WTC11 (cell line): ENCODE measurements at regions not wholly inside any gene's neighbourhood (a gene's known extent, or its start where the extent isn't known, plus 50 kb on each side); places are given as distances from the start of the nearest gene placed in this dataset.

ENCODE experiments used
- ATF1 ChIP-seq: sonication (generic); formaldehyde crosslinking; IDR thresholded peaks from 2 replicates; pipeline ENCODE4 v1.8.1; 2023; ENCODE audit warnings: mild to moderate bottlenecking, moderate library complexity, missing genetic modification reagents
- ATF2 ChIP-seq: sonication (generic); formaldehyde crosslinking; IDR thresholded peaks from 2 replicates; pipeline ENCODE4 v1.8.1; 2022; ENCODE audit warnings: low read depth, missing genetic modification reagents, borderline replicate concordance
- CREB1 ChIP-seq: sonication (generic); formaldehyde crosslinking; IDR thresholded peaks from 2 replicates; pipeline ENCODE4 v1.8.0; 2023; ENCODE audit warnings: mild to moderate bottlenecking, missing genetic modification reagents
- CTCF ChIP-seq: fragments of 200-600 bp; IDR thresholded peaks from 2 replicates; pipeline ENCODE4 v1.8.0; 2022; ENCODE audit warnings: antibody characterized with exemption
- KAT7 ChIP-seq: sonication (generic); formaldehyde crosslinking; IDR thresholded peaks from 2 replicates; pipeline ENCODE4 v1.8.1; 2023; ENCODE audit warnings: missing genetic modification reagents, mild to moderate bottlenecking, borderline replicate concordance
- MAX ChIP-seq: sonication (generic); formaldehyde crosslinking; IDR thresholded peaks from 2 replicates; pipeline ENCODE4 v1.8.0; 2022; ENCODE audit warnings: mild to moderate bottlenecking, missing genetic modification reagents
- TEAD4 ChIP-seq: sonication (generic); formaldehyde crosslinking; IDR thresholded peaks from 2 replicates; pipeline ENCODE4 v1.8.0; 2022; ENCODE audit warnings: mild to moderate bottlenecking, missing genetic modification reagents
- ZBTB43 ChIP-seq: sonication (generic); formaldehyde crosslinking; IDR thresholded peaks from 2 replicates; pipeline ENCODE4 v1.8.1; 2023; ENCODE audit warnings: mild to moderate bottlenecking, missing genetic modification reagents
- ZNF138 ChIP-seq: sonication (generic); formaldehyde crosslinking; conservative IDR thresholded peaks from 2 replicates; pipeline ENCODE4 v1.8.1; 2022; ENCODE audit warnings: mild to moderate bottlenecking, moderate library complexity, missing genetic modification reagents
- TF ChIP-seq, protein P1 (sequence below): sonication (generic); formaldehyde crosslinking; IDR thresholded peaks from 2 replicates; pipeline ENCODE4 v1.8.1; 2023; ENCODE audit warnings: mild to moderate bottlenecking, moderate library complexity, missing genetic modification reagents

- no peak for TF ChIP-seq ATF2 (CRISPR knock-in tag)
- TF ChIP-seq ATF1 (CRISPR knock-in tag) = no peak
- TF ChIP-seq CTCF = no peak
- no peak for TF ChIP-seq TEAD4
- no peak for TF ChIP-seq ZNF138
- no peak for TF ChIP-seq CREB1 (CRISPR knock-in tag)
- TF ChIP-seq, protein P1, sequence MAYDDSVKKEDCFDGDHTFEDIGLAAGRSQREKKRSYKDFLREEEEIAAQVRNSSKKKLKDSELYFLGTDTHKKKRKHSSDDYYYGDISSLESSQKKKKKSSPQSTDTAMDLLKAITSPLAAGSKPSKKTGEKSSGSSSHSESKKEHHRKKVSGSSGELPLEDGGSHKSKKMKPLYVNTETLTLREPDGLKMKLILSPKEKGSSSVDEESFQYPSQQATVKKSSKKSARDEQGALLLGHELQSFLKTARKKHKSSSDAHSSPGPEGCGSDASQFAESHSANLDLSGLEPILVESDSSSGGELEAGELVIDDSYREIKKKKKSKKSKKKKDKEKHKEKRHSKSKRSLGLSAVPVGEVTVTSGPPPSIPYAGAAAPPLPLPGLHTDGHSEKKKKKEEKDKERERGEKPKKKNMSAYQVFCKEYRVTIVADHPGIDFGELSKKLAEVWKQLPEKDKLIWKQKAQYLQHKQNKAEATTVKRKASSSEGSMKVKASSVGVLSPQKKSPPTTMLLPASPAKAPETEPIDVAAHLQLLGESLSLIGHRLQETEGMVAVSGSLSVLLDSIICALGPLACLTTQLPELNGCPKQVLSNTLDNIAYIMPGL (CRISPR knock-in tag) = no peak
- no peak for TF ChIP-seq MAX
- no peak for TF ChIP-seq ZBTB43
- TF ChIP-seq KAT7 (CRISPR knock-in tag) = no peak
Observed at GRCh38 chr2:209125291-209125690, 298.6 kb upstream of the MAP2 start.
